Glutamatergic neuron (in vitro differentiated cells): ENCODE measurements at regions not wholly inside any gene's neighbourhood (a gene's known extent, or its start where the extent isn't known, plus 50 kb on each side); places are given as distances from the start of the nearest gene placed in this dataset.
A peak's percentile ranks its signal among the peaks of the same experiment; 100 is the strongest.

Experiments used
- DNase-seq: peaks from one replicate; pipeline ENCODE4 v3.0.0; 2022
- H3K27ac Mint-ChIP-seq: one replicate; pipeline ENCODE4 v1.8.0; 2020; ENCODE audit warnings: mild to moderate bottlenecking, mixed read lengths, inconsistent platforms; ENCODE audit not compliant: unreplicated experiment
- H3K27me3 Mint-ChIP-seq: one replicate; pipeline ENCODE4 v1.8.0; 2020; ENCODE audit warnings: mild to moderate bottlenecking, moderate library complexity, mixed read lengths, inconsistent platforms; ENCODE audit not compliant: unreplicated experiment
- H3K36me3 Mint-ChIP-seq: one replicate; pipeline ENCODE4 v1.8.0; 2020; ENCODE audit warnings: mild to moderate bottlenecking, mixed read lengths, inconsistent platforms; ENCODE audit not compliant: unreplicated experiment
- H3K4me1 Mint-ChIP-seq: one replicate; pipeline ENCODE4 v1.8.0; 2020; ENCODE audit warnings: mild to moderate bottlenecking, low read depth, mixed read lengths, inconsistent platforms; ENCODE audit not compliant: unreplicated experiment
- H3K4me3 Mint-ChIP-seq: one replicate; pipeline ENCODE4 v1.8.0; 2020; ENCODE audit warnings: mild to moderate bottlenecking, mixed read lengths, inconsistent platforms; ENCODE audit not compliant: unreplicated experiment
- H3K9me3 Mint-ChIP-seq: one replicate; pipeline ENCODE4 v1.8.0; 2020; ENCODE audit warnings: mild to moderate bottlenecking, moderate library complexity, mixed read lengths, inconsistent platforms; ENCODE audit not compliant: unreplicated experiment
- CTCF ChIP-seq: fragments of 200-600 bp; sonication (generic); IDR thresholded peaks from one replicate; pipeline ENCODE4 v1.5.0; 2021; ENCODE audit not compliant: partially characterized antibody, unreplicated experiment

DNA sequence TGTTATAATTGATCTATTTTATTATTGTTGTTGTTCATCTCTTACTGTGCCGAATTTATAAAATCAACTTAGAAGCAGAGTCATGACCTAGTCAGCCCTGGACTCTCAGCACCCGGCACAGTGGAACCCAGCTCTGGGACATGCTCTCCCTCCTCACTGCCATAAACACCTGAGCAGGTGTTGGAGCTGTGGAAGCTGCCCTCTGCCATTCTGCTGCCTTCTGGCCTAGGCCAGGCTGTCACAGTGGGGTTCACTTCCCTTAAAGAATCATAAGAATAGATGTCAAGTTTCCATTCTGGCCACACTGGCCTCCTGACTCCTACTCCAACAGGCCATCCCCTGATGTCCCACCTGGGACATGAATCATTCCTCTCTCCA, 192.2 kb downstream of the ZFP36L2 start:
- Mint-ChIP-seq H3K4me3 (no peak overlapping the region), H3K27me3 (peaks cover 7% of the 10 kb centered on the region), H3K27ac (no peak overlapping the region), H3K9me3 (no peaks in the 10 kb centered on the region), H3K36me3 (no peaks in the 10 kb centered on the region), H3K4me1 (no peaks in the 10 kb centered on the region)
- DNase-seq, result no peak
- no peak for TF ChIP-seq CTCF

DNA sequence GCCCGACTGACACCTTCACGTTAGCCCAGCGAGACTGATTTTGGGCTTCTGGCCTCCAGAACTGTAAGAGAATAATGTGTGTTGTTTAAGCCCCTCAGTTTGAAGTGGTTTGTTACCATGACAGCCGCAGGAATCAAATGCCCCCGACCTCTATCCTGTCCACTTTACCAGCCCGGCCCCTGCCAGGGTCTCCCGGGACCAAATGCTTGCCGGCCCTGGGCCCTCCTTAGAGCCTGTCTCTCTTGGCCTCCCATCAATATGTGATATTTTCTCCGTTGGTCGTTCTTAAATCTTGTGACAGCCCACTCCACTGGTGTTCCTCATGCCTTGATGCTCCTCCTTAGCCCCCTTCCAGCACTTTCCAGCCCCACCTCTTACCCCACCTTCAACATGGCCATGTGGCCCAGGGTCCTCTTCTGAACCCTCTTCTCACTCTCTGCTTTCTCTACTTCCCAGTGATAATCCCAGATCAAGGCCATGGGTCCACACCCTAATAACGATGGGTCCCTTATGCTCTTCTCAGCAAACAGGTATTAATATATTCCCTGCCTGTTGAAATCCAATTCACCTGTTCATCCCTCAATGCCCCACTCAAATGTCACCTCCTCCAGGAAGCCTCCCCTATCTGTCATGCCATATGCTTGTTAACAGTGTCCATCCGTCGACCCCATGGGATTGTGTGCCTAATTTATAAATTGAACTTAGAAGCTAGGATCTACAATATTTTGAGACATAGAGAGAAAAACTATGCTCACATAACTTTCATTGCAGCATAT, 192.8 kb downstream of the ZFP36L2 start:
- H3K27ac Mint-ChIP-seq, result peak overlapping the region; percentile 23
- H3K36me3 Mint-ChIP-seq, result no peaks in the 10 kb centered on the region
- no peak overlapping the region for H3K4me3 Mint-ChIP-seq
- H3K4me1 Mint-ChIP-seq, result no peaks in the 10 kb centered on the region
- H3K9me3 Mint-ChIP-seq, result no peaks in the 10 kb centered on the region
- no peak for TF ChIP-seq CTCF
- no peak for DNase-seq
- peaks cover 7% of the 10 kb centered on the region for H3K27me3 Mint-ChIP-seq

DNA sequence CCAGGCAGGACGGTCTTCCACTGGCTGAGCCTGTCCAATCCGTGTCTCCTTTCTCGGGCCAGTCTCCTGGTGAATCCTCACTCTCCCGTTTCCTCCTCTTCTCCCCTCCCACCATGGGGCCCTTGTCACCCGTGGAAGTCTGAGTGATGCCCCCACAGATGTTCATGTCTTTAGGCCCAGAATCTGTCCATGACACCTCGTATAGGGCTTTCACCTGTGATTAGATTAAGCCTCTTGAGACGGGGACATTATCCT, 193.5 kb downstream of the ZFP36L2 start:
- no peak for TF ChIP-seq CTCF
- no peaks in the 10 kb centered on the region for H3K36me3 Mint-ChIP-seq
- no peak overlapping the region for H3K4me3 Mint-ChIP-seq
- H3K27me3 Mint-ChIP-seq, result peaks cover 7% of the 10 kb centered on the region
- no peaks in the 10 kb centered on the region for H3K4me1 Mint-ChIP-seq
- DNase-seq, result no peak
- no peaks in the 10 kb centered on the region for H3K9me3 Mint-ChIP-seq
- no peak overlapping the region for H3K27ac Mint-ChIP-seq

DNA sequence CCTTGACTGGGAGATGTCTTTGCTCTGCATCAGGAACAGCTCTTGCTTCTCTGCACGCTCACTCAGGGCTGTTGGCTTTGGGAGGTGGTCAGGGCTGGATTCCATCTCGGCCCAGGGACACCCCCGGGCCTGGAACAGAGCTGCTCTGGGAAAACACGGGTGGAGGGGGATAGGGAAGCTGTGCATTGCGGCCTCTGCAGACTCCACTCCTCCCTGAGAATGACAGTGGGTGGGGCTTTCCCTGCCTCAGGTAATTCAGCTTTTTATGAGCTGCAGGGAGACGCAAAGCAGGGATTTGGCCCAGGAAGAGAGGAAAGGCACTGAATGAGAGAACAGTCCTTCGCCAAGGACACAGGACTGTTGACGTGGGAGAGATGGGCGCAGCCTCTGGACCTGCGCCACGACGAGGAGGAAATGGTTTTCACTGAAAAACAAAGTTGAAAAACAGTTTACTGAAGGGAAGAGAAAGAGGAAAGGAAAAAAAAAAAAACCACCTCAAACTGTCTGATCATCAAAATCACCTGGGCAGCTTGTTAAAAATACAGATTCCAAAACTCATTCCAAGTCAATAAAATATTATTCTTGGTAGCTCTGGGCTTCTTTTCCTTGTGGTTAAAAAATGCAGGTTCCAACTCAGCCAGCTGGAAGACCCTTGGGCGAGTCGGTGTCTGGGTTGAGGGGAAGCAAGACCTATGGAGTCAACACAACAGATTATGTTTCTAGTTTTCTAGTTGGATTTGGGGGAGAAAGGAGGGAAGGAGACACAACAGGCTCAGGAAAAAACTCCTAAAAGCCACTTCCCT, 194.0 kb downstream of the ZFP36L2 start:
- no peak overlapping the region for H3K27ac Mint-ChIP-seq
- H3K9me3 Mint-ChIP-seq, result no peaks in the 10 kb centered on the region

More for the DNA sequence above, 194.0 kb downstream of the ZFP36L2 start:
- no peak for TF ChIP-seq CTCF
- peaks cover 7% of the 10 kb centered on the region for H3K27me3 Mint-ChIP-seq
- H3K36me3 Mint-ChIP-seq, result no peaks in the 10 kb centered on the region
- no peak overlapping the region for H3K4me3 Mint-ChIP-seq
- no peaks in the 10 kb centered on the region for H3K4me1 Mint-ChIP-seq
- no peak for DNase-seq
